Prostate gland (tissue), 2 donors: ENCODE measurements at regions not wholly inside any gene's neighbourhood (a gene's known extent, or its start where the extent isn't known, plus 50 kb on each side); places are given as distances from the start of the nearest gene placed in this dataset.
"Not testable (repeated sequence)": the region's sequence is repeated elsewhere in the genome, so short reads cannot be mapped to it uniquely, and the experiment has no call there.

Source experiments
- DNase-seq: peaks from one replicate; pipeline ENCODE4 v3.0.0-alpha.2; 2019; ENCODE audit warnings: low spot score
- H3K27ac ChIP-seq, 2 donors: fragments of 200-600 bp; sonication (generic); 2 replicates each; pipeline ENCODE4 v1.5.1; 2017 to 2019
- H3K27me3 ChIP-seq: fragments of 200-600 bp; sonication (generic); replicated peaks from 2 replicates; pipeline ENCODE4 v1.5.1; 2019; ENCODE audit not compliant: insufficient read depth
- H3K36me3 ChIP-seq, 2 donors: fragments of 200-600 bp; sonication (generic); 1 replicate in 1 of 2; 2 replicates in 1 of 2; pipeline versions ENCODE4 v1.5.1 to v1.8.1; 2017 to 2019
- H3K4me1 ChIP-seq: fragments of 200-600 bp; sonication (generic); replicated peaks from 2 replicates; pipeline ENCODE4 v1.5.1; 2019
- H3K4me3 ChIP-seq, 2 donors: fragments of 200-600 bp; sonication (generic); 2 replicates each; pipeline ENCODE4 v1.5.1; 2017 to 2019
- H3K9me3 ChIP-seq: fragments of 200-600 bp; sonication (generic); 2 replicates; pipeline ENCODE4 v1.5.1; 2017
- CTCF ChIP-seq, 4 experiments: fragments of 200-600 bp in 2 of 4; fragments of 450-650 bp in 2 of 4; sonication (generic) in 2 of 4; IDR thresholded peaks; 1 replicate in 3 of 4; 2 replicates in 1 of 4; pipeline ENCODE4 v1.5.1; 2016 to 2019; ENCODE audit warnings: antibody characterized with exemption in 4 of 4, mild to moderate bottlenecking in 2 of 4, moderate library complexity in 2 of 4
- POLR2A ChIP-seq: fragments of 450-650 bp; IDR thresholded peaks from one replicate; pipeline ENCODE4 v1.6.1; 2016; ENCODE audit warnings: antibody characterized with exemption, mild to moderate bottlenecking
- POLR2AphosphoS5 ChIP-seq: sonication (generic); formaldehyde crosslinking; IDR thresholded peaks from one replicate; pipeline ENCODE4 v1.6.1; 2017; ENCODE audit warnings: antibody characterized with exemption
- WGBS: methylation state at CpG from one replicate; pipeline ENCODE4 v1.1.5; 2018; 5-methylcytosine and 5-hydroxymethylcytosine counted together
- intact Hi-C: fragments of 100-400 bp; cut with DNase I; formaldehyde crosslinking; loops from one replicate; pipeline ENCODE4 v1.14.2; 2022

GRCh38 chr4:189147005-189147929 is 793.4 kb upstream of the FRG1 start:
- Histone ChIP-seq H3K27ac (no peak overlapping the region), H3K36me3 (no peaks in the 10 kb centered on the region), H3K27me3 (no peaks in the 10 kb centered on the region), H3K4me1 (no peaks in the 10 kb centered on the region), H3K9me3 (no peaks in the 10 kb centered on the region), H3K4me3 (no peak overlapping the region)
- TF ChIP-seq POLR2A (no peak), POLR2AphosphoS5 (no peak), CTCF (IDR thresholded peaks at IDR 0.05) (no peak)
- intact Hi-C loops, result no loop called here
- 77% methylated on average over 24 of the region's 24 CpGs for WGBS
- no peak for DNase-seq

GRCh38 chr4:189155083-189155482 is 785.6 kb upstream of the FRG1 start:
- H3K4me1 ChIP-seq, H3K9me3 ChIP-seq, intact Hi-C loops, H3K27ac ChIP-seq, H3K36me3 ChIP-seq, DNase-seq, H3K4me3 ChIP-seq, H3K27me3 ChIP-seq: not testable (repeated sequence)
- 84% methylated on average over 12 of the region's 13 CpGs for WGBS

- Histone ChIP-seq H3K36me3 (no peaks in the 10 kb centered on the region), H3K27ac (no peak overlapping the region), H3K4me3 (no peak overlapping the region), H3K9me3 (no peaks in the 10 kb centered on the region), H3K4me1 (no peaks in the 10 kb centered on the region), H3K27me3 (no peaks in the 10 kb centered on the region)
- DNase-seq, result no peak
- intact Hi-C loops, result no loop called here
- 64% methylated on average over 7 of the region's 7 CpGs for WGBS
- TF ChIP-seq CTCF (IDR thresholded peaks at IDR 0.05) (no peak), POLR2A (no peak), POLR2AphosphoS5 (no peak)
Observed at GRCh38 chr4:189162073-189162789, 778.4 kb upstream of the FRG1 start.

GRCh38 chr4:189162888-189163287 is 777.8 kb upstream of the FRG1 start:
- H3K36me3 ChIP-seq, result no peaks in the 10 kb centered on the region
- H3K27ac ChIP-seq, result no peak overlapping the region
- H3K4me3 ChIP-seq, result no peak overlapping the region
- intact Hi-C loops, result no loop called here
- no peaks in the 10 kb centered on the region for H3K4me1 ChIP-seq
- no peak for DNase-seq
- TF ChIP-seq CTCF (IDR thresholded peaks at IDR 0.05) (no peak), POLR2AphosphoS5 (no peak), POLR2A (no peak)
- H3K27me3 ChIP-seq, result no peaks in the 10 kb centered on the region
- no peaks in the 10 kb centered on the region for H3K9me3 ChIP-seq

- no peaks in the 10 kb centered on the region for H3K36me3 ChIP-seq
- no peaks in the 10 kb centered on the region for H3K27me3 ChIP-seq
- 78% methylated on average over 5 of the region's 5 CpGs for WGBS
- no peak overlapping the region for H3K27ac ChIP-seq
- no peaks in the 10 kb centered on the region for H3K4me1 ChIP-seq
- H3K9me3 ChIP-seq, result no peaks in the 10 kb centered on the region
- intact Hi-C loops, result no loop called here
- TF ChIP-seq POLR2AphosphoS5 (no peak), CTCF (IDR thresholded peaks at IDR 0.05) (no peak), POLR2A (no peak)
- DNase-seq, result no peak
- H3K4me3 ChIP-seq, result no peak overlapping the region
Observed at GRCh38 chr4:189176002-189176401, 764.7 kb upstream of the FRG1 start.
